Right lobe of liver (tissue), 6 donors: ENCODE measurements at regions not wholly inside any gene's neighbourhood (a gene's known extent, or its start where the extent isn't known, plus 50 kb on each side); places are given as distances from the start of the nearest gene placed in this dataset.
"Not testable (repeated sequence)": the region's sequence is repeated elsewhere in the genome, so short reads cannot be mapped to it uniquely, and the experiment has no call there.

Experiments
- ATAC-seq, 4 donors: fragments of 200-7000 bp; cut with Tn5 transposase; one replicate each; pipeline ENCODE4 v1.9.1; 2020; ENCODE audit warnings: mild to moderate bottlenecking in 4 of 4, moderate library complexity in 4 of 4
- DNase-seq, 3 donors: peaks; one replicate each; pipeline ENCODE4 v3.0.0-alpha.2; 2020
- H3K27ac ChIP-seq, 3 donors: fragments of 200-600 bp; one replicate each; pipeline ENCODE4 v1.8.0; 2022
- H3K27me3 ChIP-seq, 2 donors: fragments of 200-600 bp; one replicate each; pipeline ENCODE4 v1.8.0; 2022
- H3K36me3 ChIP-seq, 4 donors: fragments of 200-600 bp; sonication (generic) in 1 of 4; one replicate each; pipeline versions ENCODE4 v1.5.1 to v1.8.0; 2017 to 2022; ENCODE audit warnings: control low read depth in 1 of 4
- H3K4me1 ChIP-seq, 4 donors: fragments of 200-600 bp; sonication (generic) in 1 of 4; one replicate each; pipeline versions ENCODE4 v1.5.1 to v1.8.0; 2017 to 2022; ENCODE audit warnings: control low read depth in 1 of 4
- H3K4me3 ChIP-seq, 3 donors: fragments of 200-600 bp; one replicate each; pipeline ENCODE4 v1.8.0; 2022
- H3K9me3 ChIP-seq, 4 donors: fragments of 200-600 bp; sonication (generic) in 1 of 4; one replicate each; pipeline versions ENCODE4 v1.5.1 to v1.8.0; 2017 to 2022; ENCODE audit warnings: control low read depth in 1 of 4
- POLR2A ChIP-seq: fragments of 450-650 bp; IDR thresholded peaks from one replicate; pipeline ENCODE4 v1.6.1; 2017; ENCODE audit warnings: antibody characterized with exemption, mild to moderate bottlenecking
- WGBS: methylation state at CpG from one replicate; pipeline ENCODE4 v1.1.6; 2018; ENCODE audit warnings: low coverage, low lambda C conversion rate; ENCODE audit not compliant: insufficient coverage; ENCODE audit errors: missing lambda C conversion rate; 5-methylcytosine and 5-hydroxymethylcytosine counted together
- intact Hi-C, 2 donors: fragments of 100-400 bp; cut with DNase I; formaldehyde crosslinking; loops; one replicate each; pipeline versions ENCODE4 v1.11.2 to v1.14.1; 2022
- TF ChIP-seq, protein P1 (sequence below), 4 donors: fragments of 200-600 bp in 3 of 4; fragments of 450-650 bp in 1 of 4; IDR thresholded peaks; one replicate each; pipeline versions ENCODE4 v1.5.1 to v1.8.0; 2016 to 2022; ENCODE audit warnings: antibody characterized with exemption in 4 of 4, mild to moderate bottlenecking in 2 of 4
- donor health status: DM: no; HTN: yes; CAD: no.
- donor health status: DM: no; HTN: no; CAD: no.
- donor health status: DM: no; HTN: no; CAD: no.
- donor health status: DM: no; HTN: yes; CAD: no.
- donor health status: DM: no; HTN: yes; CAD: no.

DNA sequence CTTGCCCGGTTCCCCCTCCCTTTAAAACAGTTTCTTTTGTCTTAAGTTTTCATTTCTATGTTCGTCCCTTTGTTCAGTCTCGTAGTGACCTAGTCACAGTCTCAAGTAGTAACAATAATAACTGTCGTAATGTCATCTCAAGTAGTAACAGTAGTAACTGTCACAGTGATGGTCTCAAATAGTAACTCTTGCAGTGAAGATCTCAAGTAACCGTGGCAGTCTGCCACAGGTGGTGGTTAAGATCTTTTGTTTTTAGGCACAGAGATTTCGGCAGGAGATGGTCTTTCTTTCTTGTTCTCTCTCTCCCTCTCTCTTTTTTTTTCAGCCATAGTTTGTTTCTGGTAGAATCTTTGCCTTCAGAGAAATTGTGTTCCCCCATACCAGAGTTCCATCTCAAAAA lies 656.0 kb upstream of the SGO1 start:
- ATAC-seq, result no peak
- DNase-seq, result no peak
- no peaks in the 10 kb centered on the region for H3K27me3 ChIP-seq
- H3K27ac ChIP-seq, result no peak overlapping the region
- intact Hi-C loops, result no loop called here
- H3K9me3 ChIP-seq, result no peaks in the 10 kb centered on the region
- no peak overlapping the region for H3K4me3 ChIP-seq
- TF ChIP-seq POLR2A, result no peak
- TF ChIP-seq, protein P1, sequence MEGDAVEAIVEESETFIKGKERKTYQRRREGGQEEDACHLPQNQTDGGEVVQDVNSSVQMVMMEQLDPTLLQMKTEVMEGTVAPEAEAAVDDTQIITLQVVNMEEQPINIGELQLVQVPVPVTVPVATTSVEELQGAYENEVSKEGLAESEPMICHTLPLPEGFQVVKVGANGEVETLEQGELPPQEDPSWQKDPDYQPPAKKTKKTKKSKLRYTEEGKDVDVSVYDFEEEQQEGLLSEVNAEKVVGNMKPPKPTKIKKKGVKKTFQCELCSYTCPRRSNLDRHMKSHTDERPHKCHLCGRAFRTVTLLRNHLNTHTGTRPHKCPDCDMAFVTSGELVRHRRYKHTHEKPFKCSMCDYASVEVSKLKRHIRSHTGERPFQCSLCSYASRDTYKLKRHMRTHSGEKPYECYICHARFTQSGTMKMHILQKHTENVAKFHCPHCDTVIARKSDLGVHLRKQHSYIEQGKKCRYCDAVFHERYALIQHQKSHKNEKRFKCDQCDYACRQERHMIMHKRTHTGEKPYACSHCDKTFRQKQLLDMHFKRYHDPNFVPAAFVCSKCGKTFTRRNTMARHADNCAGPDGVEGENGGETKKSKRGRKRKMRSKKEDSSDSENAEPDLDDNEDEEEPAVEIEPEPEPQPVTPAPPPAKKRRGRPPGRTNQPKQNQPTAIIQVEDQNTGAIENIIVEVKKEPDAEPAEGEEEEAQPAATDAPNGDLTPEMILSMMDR (IDR thresholded peaks at IDR 0.05), result no peak
- H3K4me1 ChIP-seq, result no peaks in the 10 kb centered on the region
- 92% methylated on average over 6 of the region's 6 CpGs for WGBS
- H3K36me3 ChIP-seq, result no peaks in the 10 kb centered on the region

- H3K27me3 ChIP-seq, result no peaks in the 10 kb centered on the region
- ATAC-seq, result no peak
- no peak overlapping the region for H3K4me3 ChIP-seq
- WGBS, result 31% methylated on average over 3 of the region's 3 CpGs
- no peaks in the 10 kb centered on the region for H3K9me3 ChIP-seq
- no peaks in the 10 kb centered on the region for H3K4me1 ChIP-seq
- no peak for DNase-seq
- no peak overlapping the region for H3K27ac ChIP-seq
- no peak for TF ChIP-seq POLR2A
- TF ChIP-seq, protein P1 (IDR thresholded peaks at IDR 0.05), result no peak
- intact Hi-C loops, result no loop called here
- H3K36me3 ChIP-seq, result no peaks in the 10 kb centered on the region
Measured at GRCh38 chr3:20837676-20838302, 651.8 kb upstream of the SGO1 start.

GRCh38 chr3:20836801-20837200 lies 650.8 kb upstream of the SGO1 start:
- no peaks in the 10 kb centered on the region for H3K27me3 ChIP-seq
- no peaks in the 10 kb centered on the region for H3K36me3 ChIP-seq
- no peaks in the 10 kb centered on the region for H3K4me1 ChIP-seq
- H3K27ac ChIP-seq, result no peak overlapping the region
- no peak for TF ChIP-seq POLR2A
- TF ChIP-seq, protein P1 (IDR thresholded peaks at IDR 0.05), result no peak
- intact Hi-C loops, result no loop called here
- 80% methylated on average over 1 of the region's 2 CpGs for WGBS
- no peak for ATAC-seq
- H3K4me3 ChIP-seq, result no peak overlapping the region
- H3K9me3 ChIP-seq, result no peaks in the 10 kb centered on the region
- DNase-seq, result no peak

DNA sequence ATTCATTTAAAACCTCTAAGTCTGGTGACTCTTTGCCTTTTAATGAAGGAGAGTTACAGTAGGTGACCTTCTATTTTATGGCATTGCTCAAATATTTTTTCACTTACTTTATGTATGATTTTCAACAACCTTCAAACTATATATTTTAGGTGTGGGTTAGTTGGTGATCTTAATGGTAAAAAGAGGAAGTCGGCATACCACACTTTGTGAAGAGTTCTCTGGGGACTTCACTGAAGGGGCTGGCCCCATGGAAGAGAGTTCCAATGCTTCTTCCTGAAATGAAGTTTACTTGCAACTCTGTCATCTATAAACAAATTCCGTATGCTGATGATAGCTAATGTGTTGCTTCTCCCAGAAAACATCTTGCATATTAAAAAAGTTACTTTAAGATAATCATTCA lies 647.0 kb upstream of the SGO1 start:
- 62% methylated on average over 2 of the region's 2 CpGs for WGBS
- Histone ChIP-seq H3K27ac (no peak overlapping the region), H3K36me3 (no peaks in the 10 kb centered on the region), H3K4me3 (no peak overlapping the region), H3K4me1 (no peaks in the 10 kb centered on the region), H3K27me3 (no peaks in the 10 kb centered on the region), H3K9me3 (no peaks in the 10 kb centered on the region)
- DNase-seq (no peak), ATAC-seq (no peak)
- intact Hi-C loops, result no loop called here
- TF ChIP-seq, protein P1 (IDR thresholded peaks at IDR 0.05), result no peak
- no peak for TF ChIP-seq POLR2A

DNA sequence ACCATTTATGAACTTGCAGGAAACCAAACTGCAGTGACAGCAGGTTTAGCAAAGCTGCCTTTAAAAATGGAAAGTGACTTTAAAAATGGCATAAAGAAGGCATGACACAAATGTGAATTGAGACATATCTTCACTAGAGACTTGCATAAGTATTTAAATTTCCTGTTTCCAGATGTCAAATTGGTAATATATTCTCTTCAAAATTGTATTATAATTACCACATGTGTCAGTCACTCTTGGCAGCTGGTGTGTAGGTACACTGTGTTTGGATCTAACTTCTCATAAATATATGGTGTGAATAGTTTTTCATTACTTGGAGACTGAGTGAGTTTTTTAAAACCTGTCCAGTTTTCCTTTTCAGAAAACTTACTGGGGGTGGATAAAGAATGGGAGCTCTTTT lies 636.2 kb upstream of the SGO1 start:
- no peak for TF ChIP-seq POLR2A
- TF ChIP-seq, protein P1 (IDR thresholded peaks at IDR 0.05), result no peak
- DNase-seq, result no peak
- intact Hi-C loops, result no loop called here
- Histone ChIP-seq H3K36me3 (no peaks in the 10 kb centered on the region), H3K4me1 (no peaks in the 10 kb centered on the region), H3K27ac (no peak overlapping the region), H3K27me3 (no peaks in the 10 kb centered on the region), H3K9me3 (no peaks in the 10 kb centered on the region), H3K4me3 (no peak overlapping the region)
- ATAC-seq, result no peak

- H3K36me3 ChIP-seq, H3K27ac ChIP-seq, H3K9me3 ChIP-seq, H3K4me3 ChIP-seq, DNase-seq, ATAC-seq, H3K27me3 ChIP-seq, intact Hi-C loops, H3K4me1 ChIP-seq: not testable (repeated sequence)
- WGBS, result no CpG with 5 or more reads among the region's 9 CpGs
Measured at GRCh38 chr3:20820872-20821271, 634.9 kb upstream of the SGO1 start.
